ENCODE measurements at regions not wholly inside any gene's neighbourhood (a gene's known extent, or its start where the extent isn't known, plus 50 kb on each side); places are given as distances from the start of the nearest gene placed in this dataset.

GRCh38 chr6:125679651-125680050 lies 69.8 kb upstream of the HEY2 start:
- no peak for TF ChIP-seq CTCF (IDR thresholded peaks at IDR 0.05)
- Histone ChIP-seq H3K27ac (ENCODE audit: low read depth in 1 of 2, low read length in 2 of 2) (no peak overlapping the region), H3K36me3 (ENCODE audit: insufficient read depth, low read length) (no peaks in the 10 kb centered on the region), H3K9me3 (ENCODE audit: control insufficient read depth in 1 of 2, insufficient read depth in 1 of 2, low read length in 2 of 2) (no peaks in the 10 kb centered on the region), H3K4me1 (ENCODE audit: insufficient read depth, low read length) (no peaks in the 10 kb centered on the region), H3K27me3 (ENCODE audit: control insufficient read depth in 1 of 2, insufficient read depth in 2 of 2, low read length in 2 of 2) (peaks cover 0 to 15% of the 10 kb centered on the region in 2 experiments), H3K4me3 (ENCODE audit: low read length) (no peak overlapping the region)
- CTCF ChIA-PET: no interaction called here
- Mint-ChIP-seq H3K9me3 (peaks cover 2% of the 10 kb centered on the region), H3K4me1 (ENCODE audit: low read depth) (no peaks in the 10 kb centered on the region), H3K27me3 (peaks cover 73% of the 10 kb centered on the region), H3K27ac (no peak overlapping the region), H3K36me3 (ENCODE audit: low read depth) (no peaks in the 10 kb centered on the region), H3K4me3 (no peak overlapping the region)
- intact Hi-C loops (cut with DNase I, micrococcal nuclease): no loop called here
- ATAC-seq (ENCODE audit: poor library complexity): no peak
- POLR2A ChIA-PET: no interaction called here
- DNase-seq: no peak

- ChIA-PET CTCF (no interaction called here), POLR2A (interaction anchor here (0.8 kb wide), 1 partner anchor 452 kb away, joined by 3 read pairs; no protein-coding TSS in a partner anchor)
- Histone ChIP-seq H3K36me3 (ENCODE audit: insufficient read depth, low read length) (no peaks in the 10 kb centered on the region), H3K4me3 (ENCODE audit: low read length) (no peak overlapping the region), H3K27ac (ENCODE audit: low read depth in 1 of 2, low read length in 2 of 2) (no peak overlapping the region), H3K27me3 (ENCODE audit: control insufficient read depth in 1 of 2, insufficient read depth in 2 of 2, low read length in 2 of 2) (no peaks in the 10 kb centered on the region), H3K4me1 (ENCODE audit: insufficient read depth, low read length) (no peaks in the 10 kb centered on the region), H3K9me3 (ENCODE audit: control insufficient read depth in 1 of 2, insufficient read depth in 1 of 2, low read length in 2 of 2) (no peaks in the 10 kb centered on the region)
- no peak for TF ChIP-seq CTCF (IDR thresholded peaks at IDR 0.05)
- ATAC-seq (ENCODE audit: poor library complexity): no peak
- H3K36me3 Mint-ChIP-seq (ENCODE audit: low read depth): no peaks in the 10 kb centered on the region
- H3K27me3 Mint-ChIP-seq: peaks cover 63% of the 10 kb centered on the region
- no peaks in the 10 kb centered on the region for H3K4me1 Mint-ChIP-seq (ENCODE audit: low read depth)
- no peak for DNase-seq
- H3K27ac Mint-ChIP-seq: no peak overlapping the region
- no peak overlapping the region for H3K4me3 Mint-ChIP-seq
- intact Hi-C loops (cut with DNase I, micrococcal nuclease): no loop called here
- peaks cover 2% of the 10 kb centered on the region for H3K9me3 Mint-ChIP-seq
These were observed 66.5 kb upstream of the HEY2 start for GRCh38 chr6:125682939-125683338.

GRCh38 chr6:125688138-125688537 lies 61.3 kb upstream of the HEY2 start:
- DNase-seq (no peak), ATAC-seq (ENCODE audit: poor library complexity) (no peak)
- Histone ChIP-seq H3K9me3 (ENCODE audit: control insufficient read depth in 1 of 2, insufficient read depth in 1 of 2, low read length in 2 of 2) (peaks cover 0 to 10% of the 10 kb centered on the region in 2 experiments), H3K4me1 (ENCODE audit: insufficient read depth, low read length) (no peaks in the 10 kb centered on the region), H3K36me3 (ENCODE audit: insufficient read depth, low read length) (no peaks in the 10 kb centered on the region), H3K27ac (ENCODE audit: low read depth in 1 of 2, low read length in 2 of 2) (no peak overlapping the region), H3K4me3 (ENCODE audit: low read length) (no peak overlapping the region), H3K27me3 (ENCODE audit: control insufficient read depth in 1 of 2, insufficient read depth in 2 of 2, low read length in 2 of 2) (peaks cover 3 to 7% of the 10 kb centered on the region in 2 experiments)
- Mint-ChIP-seq H3K27me3 (peaks cover 55% of the 10 kb centered on the region), H3K4me3 (no peak overlapping the region), H3K9me3 (peaks cover 6% of the 10 kb centered on the region), H3K27ac (no peak overlapping the region), H3K4me1 (ENCODE audit: low read depth) (no peaks in the 10 kb centered on the region), H3K36me3 (ENCODE audit: low read depth) (no peaks in the 10 kb centered on the region)
- no peak for TF ChIP-seq CTCF (IDR thresholded peaks at IDR 0.05)
- ChIA-PET CTCF (no interaction called here), POLR2A (no interaction called here)
- intact Hi-C loops (cut with DNase I, micrococcal nuclease): no loop called here
